Subcutaneous abdominal adipose tissue (tissue), 5 donors: ENCODE measurements at regions not wholly inside any gene's neighbourhood (a gene's known extent, or its start where the extent isn't known, plus 50 kb on each side); places are given as distances from the start of the nearest gene placed in this dataset.

Experiments used
- H3K27ac ChIP-seq: one replicate; pipeline ENCODE4 v1.7.0; 2013; ENCODE audit warnings: low read depth, mild to moderate bottlenecking, inconsistent platforms, low read length, moderate library complexity
- H3K27me3 ChIP-seq, 5 donors: one replicate each; pipeline ENCODE4 v1.7.0; 2013; ENCODE audit warnings: low read length in 5 of 5, inconsistent platforms in 1 of 5; ENCODE audit not compliant: control insufficient read depth in 5 of 5, insufficient read depth in 4 of 5
- H3K36me3 ChIP-seq, 5 donors: one replicate each; pipeline ENCODE4 v1.7.0; 2013; ENCODE audit warnings: low read length in 5 of 5; ENCODE audit not compliant: control insufficient read depth in 5 of 5, insufficient read depth in 5 of 5
- H3K4me1 ChIP-seq, 5 donors: one replicate each; pipeline ENCODE4 v1.7.0; 2013; ENCODE audit warnings: low read length in 5 of 5, mild to moderate bottlenecking in 3 of 5, moderate library complexity in 1 of 5; ENCODE audit not compliant: control insufficient read depth in 5 of 5, insufficient read depth in 5 of 5
- H3K4me3 ChIP-seq, 5 donors: one replicate each; pipeline ENCODE4 v1.7.0; 2013; ENCODE audit warnings: low read length in 5 of 5, low read depth in 1 of 5
- H3K9ac ChIP-seq, 5 donors: one replicate each; pipeline ENCODE4 v1.7.0; 2013; ENCODE audit warnings: low read length in 5 of 5, mild to moderate bottlenecking in 4 of 5, moderate library complexity in 3 of 5
- H3K9me3 ChIP-seq, 5 donors: one replicate each; pipeline ENCODE4 v1.7.0; 2013; ENCODE audit warnings: low read length in 5 of 5; ENCODE audit not compliant: control insufficient read depth in 5 of 5
- donor health status: healthy.
- donor health status: healthy.
- donor health status: healthy.
- donor health status: healthy.
- donor health status: healthy.

- Histone ChIP-seq H3K9ac (no peak overlapping the region), H3K4me3 (no peak overlapping the region), H3K36me3 (no peaks in the 10 kb centered on the region), H3K9me3 (no peaks in the 10 kb centered on the region), H3K4me1 (peaks cover 0 to 34% (median 31%) of the 10 kb centered on the region in 5 donors), H3K27ac (no peak overlapping the region), H3K27me3 (no peaks in the 10 kb centered on the region)
Measured at GRCh38 chr12:92551210-92551609, 151.6 kb upstream of the PLEKHG7 start.

- no peaks in the 10 kb centered on the region for H3K27me3 ChIP-seq
- peaks cover 0 to 34% (median 31%) of the 10 kb centered on the region in 5 donors for H3K4me1 ChIP-seq
- no peaks in the 10 kb centered on the region for H3K9me3 ChIP-seq
- no peaks in the 10 kb centered on the region for H3K36me3 ChIP-seq
- no peak overlapping the region for H3K9ac ChIP-seq
- no peak overlapping the region for H3K4me3 ChIP-seq
- no peak overlapping the region for H3K27ac ChIP-seq
Measured at GRCh38 chr12:92550661-92551060, 152.1 kb upstream of the PLEKHG7 start.

GRCh38 chr12:92550254-92550653 is 152.5 kb upstream of the PLEKHG7 start:
- H3K36me3 ChIP-seq, result no peaks in the 10 kb centered on the region
- no peak overlapping the region for H3K9ac ChIP-seq
- H3K27me3 ChIP-seq, result no peaks in the 10 kb centered on the region
- peaks cover 0 to 32% (median 28%) of the 10 kb centered on the region in 5 donors for H3K4me1 ChIP-seq
- no peak overlapping the region for H3K27ac ChIP-seq
- no peak overlapping the region for H3K4me3 ChIP-seq
- H3K9me3 ChIP-seq, result no peaks in the 10 kb centered on the region

GRCh38 chr12:92549516-92549915 is 153.3 kb upstream of the PLEKHG7 start:
- Histone ChIP-seq H3K36me3 (no peaks in the 10 kb centered on the region), H3K4me3 (no peak overlapping the region), H3K27me3 (no peaks in the 10 kb centered on the region), H3K9ac (no peak overlapping the region), H3K4me1 (peaks cover 0 to 25% (median 21%) of the 10 kb centered on the region in 5 donors), H3K9me3 (no peaks in the 10 kb centered on the region), H3K27ac (no peak overlapping the region)

GRCh38 chr12:92547906-92548305 is 154.9 kb upstream of the PLEKHG7 start:
- Histone ChIP-seq H3K9ac (no peak overlapping the region), H3K9me3 (no peaks in the 10 kb centered on the region), H3K36me3 (no peaks in the 10 kb centered on the region), H3K27ac (no peak overlapping the region), H3K27me3 (no peaks in the 10 kb centered on the region), H3K4me1 (peaks cover 0 to 24% (median 18%) of the 10 kb centered on the region in 5 donors), H3K4me3 (no peak overlapping the region)

- Histone ChIP-seq H3K4me1 (peaks cover 0 to 21% (median 18%) of the 10 kb centered on the region in 5 donors), H3K27ac (no peak overlapping the region), H3K4me3 (no peak overlapping the region), H3K9me3 (no peaks in the 10 kb centered on the region), H3K9ac (no peak overlapping the region), H3K36me3 (no peaks in the 10 kb centered on the region), H3K27me3 (no peaks in the 10 kb centered on the region)
Measured at GRCh38 chr12:92547420-92547819, 155.4 kb upstream of the PLEKHG7 start.

GRCh38 chr12:92546635-92547348 is 156.0 kb upstream of the PLEKHG7 start:
- H3K36me3 ChIP-seq, result no peaks in the 10 kb centered on the region
- peaks cover 0 to 20% (median 18%) of the 10 kb centered on the region in 5 donors for H3K4me1 ChIP-seq
- H3K4me3 ChIP-seq, result no peak overlapping the region
- H3K9me3 ChIP-seq, result no peaks in the 10 kb centered on the region
- H3K27me3 ChIP-seq, result no peaks in the 10 kb centered on the region
- no peak overlapping the region for H3K27ac ChIP-seq
- H3K9ac ChIP-seq, result no peak overlapping the region

- no peak overlapping the region for H3K4me3 ChIP-seq
- peaks cover 0 to 24% (median 16%) of the 10 kb centered on the region in 5 donors for H3K4me1 ChIP-seq
- no peaks in the 10 kb centered on the region for H3K36me3 ChIP-seq
- H3K27me3 ChIP-seq, result no peaks in the 10 kb centered on the region
- H3K9me3 ChIP-seq, result no peaks in the 10 kb centered on the region
- H3K9ac ChIP-seq, result no peak overlapping the region
- no peak overlapping the region for H3K27ac ChIP-seq
Measured at GRCh38 chr12:92546259-92546634, 156.5 kb upstream of the PLEKHG7 start.

- Histone ChIP-seq H3K4me1 (peaks cover 0 to 42% (median 28%) of the 10 kb centered on the region in 5 donors), H3K4me3 (no peak overlapping the region), H3K36me3 (no peaks in the 10 kb centered on the region), H3K9ac (no peak overlapping the region), H3K27ac (no peak overlapping the region), H3K27me3 (no peaks in the 10 kb centered on the region), H3K9me3 (no peaks in the 10 kb centered on the region)
Measured at GRCh38 chr12:92544322-92544721, 158.5 kb upstream of the PLEKHG7 start.

- Histone ChIP-seq H3K27ac (peak overlapping the region; percentile 10), H3K4me1 (peaks cover 0 to 45% (median 31%) of the 10 kb centered on the region in 5 donors), H3K4me3 (no peak overlapping the region)
Measured at GRCh38 chr12:92543840-92544239, 158.9 kb upstream of the PLEKHG7 start.

More at GRCh38 chr12:92543840-92544239, 158.9 kb upstream of the PLEKHG7 start:
- Histone ChIP-seq H3K27me3 (no peaks in the 10 kb centered on the region), H3K9me3 (no peaks in the 10 kb centered on the region), H3K9ac (no peak overlapping the region), H3K36me3 (no peaks in the 10 kb centered on the region)
